OCI-LY3 (cell line): ENCODE measurements at regions not wholly inside any gene's neighbourhood (a gene's known extent, or its start where the extent isn't known, plus 50 kb on each side); places are given as distances from the start of the nearest gene placed in this dataset.

Experiments
- H2AFZ ChIP-seq: fragments of 200-600, 300-600 bp; shearing (Covaris generic); 2 replicates; pipeline ENCODE4 v1.6.0; 2014; ENCODE audit warnings: antibody characterized with exemption, low read depth, low read length
- H3K27ac ChIP-seq: fragments of 200-600, 300-600 bp; sonication (generic); 2 replicates; pipeline ENCODE4 v1.5.1; 2014; ENCODE audit warnings: mild to moderate bottlenecking, low read length, moderate library complexity, mixed read lengths
- H3K27me3 ChIP-seq: fragments of 200-600, 300-600 bp; sonication (generic); 2 replicates; pipeline ENCODE4 v1.6.1; 2014; ENCODE audit warnings: low read depth, low read length, mixed read lengths
- H3K36me3 ChIP-seq: fragments of 200-600, 300-600 bp; sonication (generic); replicated peaks from 2 replicates; pipeline ENCODE3; 2014; ENCODE audit warnings: low read depth, low read length, mixed read lengths
- H3K4me1 ChIP-seq: fragments of 300-600, 200-600 bp; sonication (generic); 2 replicates; pipeline ENCODE4 v1.6.1; 2014; ENCODE audit warnings: low read length, mixed read lengths
- H3K4me2 ChIP-seq: fragments of 200-600, 300-600 bp; sonication (generic); 2 replicates; pipeline ENCODE4 v1.6.1; 2014; ENCODE audit warnings: low read length, mixed read lengths
- H3K4me3 ChIP-seq: fragments of 300-600, 200-600 bp; sonication (generic); 2 replicates; pipeline ENCODE4 v1.5.1; 2014; ENCODE audit warnings: antibody characterized with exemption, mild to moderate bottlenecking, low read length, moderate library complexity
- H3K79me2 ChIP-seq: fragments of 300-600, 200-600 bp; shearing (Covaris generic); 2 replicates; pipeline ENCODE4 v1.6.1; 2014; ENCODE audit warnings: mild to moderate bottlenecking, low read length, mixed read lengths
- H3K9ac ChIP-seq: fragments of 300-600, 200-600 bp; shearing (Covaris generic); 2 replicates; pipeline ENCODE4 v1.6.0; 2014; ENCODE audit warnings: mild to moderate bottlenecking, low read length, moderate library complexity
- H3K9me3 ChIP-seq: fragments of 200-600, 300-600 bp; shearing (Covaris generic); 2 replicates; pipeline ENCODE4 v1.6.1; 2014; ENCODE audit warnings: low read length, mixed read lengths; ENCODE audit not compliant: insufficient read depth
- H4K20me1 ChIP-seq: fragments of 200-600, 300-600 bp; sonication (generic); 2 replicates; pipeline ENCODE4 v1.6.1; 2016; ENCODE audit warnings: low read length, mixed read lengths; ENCODE audit not compliant: insufficient read depth
- CTCF ChIP-seq: fragments of 200-600, 300-600 bp; sonication (generic); IDR thresholded peaks from 2 replicates; pipeline ENCODE4 v1.5.1; 2014; ENCODE audit warnings: antibody characterized with exemption, low read length, low read depth
- EZH2phosphoT487 ChIP-seq: fragments of 200-600 bp; shearing (Covaris generic); IDR thresholded peaks from 2 replicates; pipeline ENCODE4 v1.6.1; 2018; ENCODE audit warnings: antibody characterized with exemption, mixed run types, low read depth

- TF ChIP-seq CTCF: no peak
- TF ChIP-seq EZH2phosphoT487: no peak
These were observed 70.9 kb upstream of the ASCC3 start for GRCh38 chr6:100952006-100952405.

GRCh38 chr6:100959280-100959679 is 78.2 kb upstream of the ASCC3 start:
- H4K20me1 ChIP-seq: no peaks in the 10 kb centered on the region
- H3K4me3 ChIP-seq: no peak overlapping the region
- H3K27me3 ChIP-seq: no peaks in the 10 kb centered on the region
- H3K9ac ChIP-seq: no peak overlapping the region
- no peaks in the 10 kb centered on the region for H3K9me3 ChIP-seq
- H3K4me1 ChIP-seq: no peaks in the 10 kb centered on the region
- H3K36me3 ChIP-seq: no peaks in the 10 kb centered on the region
- TF ChIP-seq CTCF: no peak
- TF ChIP-seq EZH2phosphoT487: no peak
- H2AFZ ChIP-seq: no peak overlapping the region
- H3K79me2 ChIP-seq: no peaks in the 10 kb centered on the region
- H3K27ac ChIP-seq: no peak overlapping the region
- H3K4me2 ChIP-seq: no peak overlapping the region

More at GRCh38 chr6:100952006-100952405, 70.9 kb upstream of the ASCC3 start:
- Histone ChIP-seq H3K27me3 (no peaks in the 10 kb centered on the region), H3K4me2 (no peak overlapping the region), H3K36me3 (no peaks in the 10 kb centered on the region), H3K27ac (no peak overlapping the region), H4K20me1 (no peaks in the 10 kb centered on the region), H3K4me1 (no peaks in the 10 kb centered on the region), H3K4me3 (no peak overlapping the region), H2AFZ (no peak overlapping the region), H3K9ac (no peak overlapping the region), H3K79me2 (no peaks in the 10 kb centered on the region), H3K9me3 (no peaks in the 10 kb centered on the region)

- Histone ChIP-seq H3K4me2 (no peak overlapping the region), H3K27ac (no peak overlapping the region), H3K4me3 (no peak overlapping the region), H3K27me3 (no peaks in the 10 kb centered on the region), H4K20me1 (no peaks in the 10 kb centered on the region), H2AFZ (no peak overlapping the region), H3K4me1 (no peaks in the 10 kb centered on the region), H3K79me2 (no peaks in the 10 kb centered on the region), H3K36me3 (no peaks in the 10 kb centered on the region), H3K9ac (no peak overlapping the region), H3K9me3 (no peaks in the 10 kb centered on the region)
- TF ChIP-seq EZH2phosphoT487 (no peak), CTCF (no peak)
These were observed 81.3 kb upstream of the ASCC3 start for GRCh38 chr6:100962466-100962865.

GRCh38 chr6:100965067-100965466 is 83.9 kb upstream of the ASCC3 start:
- Histone ChIP-seq H3K4me2 (no peak overlapping the region), H3K36me3 (no peaks in the 10 kb centered on the region), H4K20me1 (no peaks in the 10 kb centered on the region), H3K79me2 (no peaks in the 10 kb centered on the region), H3K27me3 (no peaks in the 10 kb centered on the region), H3K9me3 (no peaks in the 10 kb centered on the region), H3K4me1 (no peaks in the 10 kb centered on the region), H2AFZ (no peak overlapping the region), H3K9ac (no peak overlapping the region), H3K27ac (no peak overlapping the region), H3K4me3 (no peak overlapping the region)
- no peak for TF ChIP-seq CTCF
- TF ChIP-seq EZH2phosphoT487: no peak
